Esophagus squamous epithelium (tissue), 4 donors: ENCODE measurements at regions not wholly inside any gene's neighbourhood (a gene's known extent, or its start where the extent isn't known, plus 50 kb on each side); places are given as distances from the start of the nearest gene placed in this dataset.

ENCODE experiments used
- CTCF ChIP-seq, 6 experiments: fragments of 450-650 bp in 4 of 6; fragments of 200-600 bp in 2 of 6; sonication (generic) in 2 of 6; IDR thresholded peaks; one replicate each; pipeline ENCODE4 v1.5.1; 2016 to 2019; ENCODE audit warnings: antibody characterized with exemption in 6 of 6, mild to moderate bottlenecking in 4 of 6, moderate library complexity in 4 of 6
- POLR2A ChIP-seq, 4 donors: fragments of 450-650 bp; IDR thresholded peaks; one replicate each; pipeline ENCODE4 v1.6.1; 2017; ENCODE audit warnings: antibody characterized with exemption in 4 of 4, mild to moderate bottlenecking in 4 of 4, moderate library complexity in 3 of 4

- peak in 2 of 6 experiments; percentile 8 to 21 for TF ChIP-seq CTCF (IDR thresholded peaks at IDR 0.05)
- TF ChIP-seq POLR2A (IDR thresholded peaks at IDR 0.05), result no peak
Measured at GRCh38 chrX:128781506-128781905, 729.3 kb upstream of the ACTRT1 start.
